ENCODE measurements at regions not wholly inside any gene's neighbourhood (a gene's known extent, or its start where the extent isn't known, plus 50 kb on each side); places are given as distances from the start of the nearest gene placed in this dataset.
"Not testable (repeated sequence)": the region's sequence is repeated elsewhere in the genome, so short reads cannot be mapped to it uniquely, and the experiment has no call there.

- no peak for DNase-seq
- no peak overlapping the region for H3K4me3 Mint-ChIP-seq
Measured at GRCh38 chrX:115357326-115358120, 68.0 kb downstream of the LUZP4 start.

GRCh38 chrX:115359508-115359907 lies 70.0 kb downstream of the LUZP4 start:
- H3K27ac Mint-ChIP-seq; H3K9me3 Mint-ChIP-seq; DNase-seq; H3K36me3 Mint-ChIP-seq (ENCODE audit: low read depth); H3K4me1 Mint-ChIP-seq; POLR2A ChIA-PET; H3K4me3 Mint-ChIP-seq; CTCF ChIA-PET; H3K27me3 Mint-ChIP-seq: not testable (repeated sequence)

More at GRCh38 chrX:115357326-115358120, 68.0 kb downstream of the LUZP4 start:
- Mint-ChIP-seq H3K36me3 (ENCODE audit: low read depth) (no peaks in the 10 kb centered on the region), H3K4me1 (no peaks in the 10 kb centered on the region), H3K27ac (no peak overlapping the region), H3K27me3 (no peaks in the 10 kb centered on the region), H3K9me3 (no peaks in the 10 kb centered on the region)
- ChIA-PET CTCF (no interaction called here), POLR2A (no interaction called here)

DNA sequence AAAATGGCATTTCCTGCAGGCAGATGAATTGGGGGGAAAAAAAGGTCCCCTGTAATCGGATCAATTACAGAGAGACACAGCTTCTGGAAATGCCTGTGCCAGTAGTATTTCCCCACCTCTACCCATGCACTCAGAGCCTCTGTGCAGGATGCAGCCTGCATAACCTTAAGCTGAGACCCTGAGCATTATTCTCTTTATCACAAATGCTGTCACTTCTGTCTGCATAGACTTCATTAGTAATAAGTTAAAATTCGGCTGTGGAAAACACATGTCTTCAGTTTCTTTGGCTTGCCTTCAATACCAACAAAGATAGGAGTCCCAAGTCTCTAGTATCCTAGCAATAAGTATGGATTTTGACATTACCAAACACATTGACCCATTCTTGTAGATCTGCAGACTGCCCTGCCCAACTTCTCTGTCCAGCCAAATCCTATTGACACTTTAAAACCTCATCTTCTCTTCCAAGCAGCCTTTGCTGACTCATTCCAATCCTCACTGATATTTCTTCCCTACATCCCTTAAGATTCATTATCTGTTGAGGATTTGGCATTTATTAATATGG lies 70.8 kb downstream of the LUZP4 start:
- no peak overlapping the region for H3K27ac Mint-ChIP-seq
- POLR2A ChIA-PET: no interaction called here
- H3K4me1 Mint-ChIP-seq: no peaks in the 10 kb centered on the region
- no peak for DNase-seq
- H3K4me3 Mint-ChIP-seq: no peak overlapping the region
- H3K9me3 Mint-ChIP-seq: no peaks in the 10 kb centered on the region
- H3K27me3 Mint-ChIP-seq: no peaks in the 10 kb centered on the region
- no peaks in the 10 kb centered on the region for H3K36me3 Mint-ChIP-seq (ENCODE audit: low read depth)
- CTCF ChIA-PET: no interaction called here

DNA sequence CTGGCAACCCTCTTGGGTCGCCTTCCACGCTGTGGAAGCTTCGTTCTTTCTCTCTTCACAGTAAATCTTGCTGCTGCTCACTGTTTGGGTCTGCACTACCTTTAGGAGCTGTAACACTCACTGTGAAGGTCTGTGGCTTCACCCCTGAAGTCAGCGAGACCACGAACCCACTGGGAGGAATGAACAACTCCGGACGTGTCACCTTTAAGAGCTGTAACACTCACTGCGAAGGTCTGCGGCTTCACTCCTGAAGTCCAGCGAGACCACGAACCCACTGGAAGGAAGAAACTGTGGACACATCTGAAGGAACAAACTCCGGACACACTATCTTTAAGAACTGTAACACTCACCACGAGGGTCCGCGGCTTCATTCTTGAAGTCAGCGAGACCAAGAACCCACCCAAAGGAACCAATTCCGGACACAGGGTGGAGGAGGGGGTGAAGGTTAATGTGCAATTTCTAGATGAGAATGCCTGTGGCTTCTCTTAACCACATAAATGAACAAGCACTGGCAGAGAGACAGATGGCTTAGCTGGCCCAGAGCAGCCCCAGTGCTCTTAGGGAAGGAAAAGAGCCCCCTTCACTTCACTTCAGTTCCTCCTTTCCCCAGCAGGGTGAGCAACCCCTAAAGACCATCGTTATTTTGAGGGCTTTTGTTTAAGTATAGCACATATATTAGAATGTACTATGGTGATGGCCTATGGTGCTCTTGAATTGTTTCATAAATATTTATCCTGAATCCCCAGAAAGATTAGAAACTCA lies 73.0 kb downstream of the LUZP4 start:
- H3K36me3 Mint-ChIP-seq (ENCODE audit: low read depth): no peaks in the 10 kb centered on the region
- H3K4me1 Mint-ChIP-seq: no peaks in the 10 kb centered on the region
- H3K27ac Mint-ChIP-seq: no peak overlapping the region
- POLR2A ChIA-PET: no interaction called here
- H3K9me3 Mint-ChIP-seq: no peaks in the 10 kb centered on the region
- no peaks in the 10 kb centered on the region for H3K27me3 Mint-ChIP-seq
- CTCF ChIA-PET: no interaction called here
- no peak for DNase-seq
- H3K4me3 Mint-ChIP-seq: no peak overlapping the region

- H3K27me3 Mint-ChIP-seq: no peaks in the 10 kb centered on the region
- CTCF ChIA-PET: no interaction called here
Measured at GRCh38 chrX:115363372-115363771, 73.9 kb downstream of the LUZP4 start.

DNA sequence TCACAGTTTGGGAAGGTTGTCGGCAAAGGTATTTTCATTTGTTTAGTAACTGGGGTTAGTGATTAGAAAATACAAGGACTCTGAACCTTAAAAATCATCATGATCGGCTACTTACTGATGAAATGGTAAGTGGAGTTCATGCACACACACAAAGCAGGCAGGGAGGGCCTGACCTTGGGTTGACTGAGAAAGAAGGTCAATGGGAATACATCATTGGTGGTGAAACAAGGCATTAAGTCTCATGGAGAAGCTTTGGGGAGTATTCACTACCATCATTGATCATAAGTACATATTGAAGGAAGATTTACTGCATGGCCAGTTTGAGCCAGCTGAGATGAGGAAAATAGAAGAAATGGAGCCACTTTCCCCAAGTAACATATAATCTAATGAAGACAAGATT lies 74.4 kb downstream of the LUZP4 start:
- no peak overlapping the region for H3K4me3 Mint-ChIP-seq
- no peaks in the 10 kb centered on the region for H3K9me3 Mint-ChIP-seq
- no peak for DNase-seq
- ChIA-PET POLR2A (interaction anchor here (0.7 kb wide), 1 partner anchor 1521 kb away, joined by 3 read pairs; no protein-coding TSS in a partner anchor), CTCF (no interaction called here)
- no peak overlapping the region for H3K27ac Mint-ChIP-seq
- H3K4me1 Mint-ChIP-seq: no peaks in the 10 kb centered on the region
- H3K36me3 Mint-ChIP-seq (ENCODE audit: low read depth): no peaks in the 10 kb centered on the region
- H3K27me3 Mint-ChIP-seq: no peaks in the 10 kb centered on the region

More at GRCh38 chrX:115363372-115363771, 73.9 kb downstream of the LUZP4 start:
- no peak for DNase-seq
- Mint-ChIP-seq H3K4me3 (no peak overlapping the region), H3K27ac (no peak overlapping the region), H3K9me3 (no peaks in the 10 kb centered on the region), H3K36me3 (ENCODE audit: low read depth) (no peaks in the 10 kb centered on the region), H3K4me1 (no peaks in the 10 kb centered on the region)
- POLR2A ChIA-PET: interaction anchor here (0.7 kb wide), 1 partner anchor 1520 kb away, joined by 3 read pairs; no protein-coding TSS in a partner anchor

DNA sequence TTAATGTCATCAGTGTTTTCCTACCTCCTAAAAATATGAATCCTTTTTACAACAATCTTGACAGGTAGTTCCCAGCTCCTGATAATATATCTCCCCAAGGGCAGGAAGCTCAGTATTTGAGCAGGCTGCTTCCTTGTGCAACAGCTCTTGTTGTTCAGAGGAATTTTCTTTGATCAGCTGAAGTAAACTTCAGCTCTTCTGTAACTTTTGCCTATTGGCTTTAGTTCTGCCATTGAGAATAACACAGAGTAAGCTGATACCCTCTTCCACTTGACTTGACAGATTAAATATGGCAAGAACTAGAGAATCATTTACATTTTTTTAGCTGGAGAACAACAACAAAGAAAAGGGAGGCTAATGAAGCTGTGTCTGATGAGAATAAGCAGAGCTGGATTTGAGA lies 75.2 kb downstream of the LUZP4 start:
- no peak for DNase-seq
- H3K4me3 Mint-ChIP-seq: no peak overlapping the region
- no peak overlapping the region for H3K27ac Mint-ChIP-seq
- ChIA-PET POLR2A (no interaction called here), CTCF (no interaction called here)
- H3K4me1 Mint-ChIP-seq: no peaks in the 10 kb centered on the region
- H3K36me3 Mint-ChIP-seq (ENCODE audit: low read depth): no peaks in the 10 kb centered on the region
- no peaks in the 10 kb centered on the region for H3K9me3 Mint-ChIP-seq
- H3K27me3 Mint-ChIP-seq: no peaks in the 10 kb centered on the region

GRCh38 chrX:115366535-115366934 lies 77.0 kb downstream of the LUZP4 start:
- Mint-ChIP-seq H3K4me3 (no peak overlapping the region), H3K9me3 (no peaks in the 10 kb centered on the region), H3K27ac (no peak overlapping the region), H3K27me3 (no peaks in the 10 kb centered on the region), H3K36me3 (ENCODE audit: low read depth) (no peaks in the 10 kb centered on the region), H3K4me1 (no peaks in the 10 kb centered on the region)
- ChIA-PET CTCF (no interaction called here), POLR2A (no interaction called here)
- DNase-seq: no peak

- ChIA-PET CTCF (no interaction called here), POLR2A (no interaction called here)
- Mint-ChIP-seq H3K27me3 (no peaks in the 10 kb centered on the region), H3K4me1 (no peaks in the 10 kb centered on the region), H3K27ac (no peak overlapping the region), H3K36me3 (ENCODE audit: low read depth) (no peaks in the 10 kb centered on the region), H3K9me3 (no peaks in the 10 kb centered on the region), H3K4me3 (no peak overlapping the region)
- DNase-seq: no peak
Measured at GRCh38 chrX:115367455-115367854, 77.9 kb downstream of the LUZP4 start.

DNA sequence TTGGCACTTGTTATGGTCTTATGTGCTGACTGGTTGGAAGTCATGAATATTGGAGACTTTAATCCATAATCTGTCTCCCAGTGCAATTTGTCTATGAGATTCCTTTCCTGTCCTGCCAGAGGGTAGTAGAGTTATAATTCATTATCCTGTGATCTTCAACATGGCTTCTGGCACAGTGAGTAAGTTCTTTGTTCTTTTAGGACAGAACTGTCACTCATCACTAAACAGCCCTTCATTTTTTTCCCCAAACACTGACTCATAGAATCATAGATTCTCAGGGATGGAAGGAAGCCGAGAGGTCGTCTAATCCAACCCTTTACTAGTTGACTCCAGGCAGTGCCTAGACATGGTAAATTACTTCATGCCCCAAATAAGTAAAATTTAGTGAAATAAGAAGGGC lies 78.4 kb downstream of the LUZP4 start:
- CTCF ChIA-PET: no interaction called here
- POLR2A ChIA-PET: no interaction called here
- no peak overlapping the region for H3K27ac Mint-ChIP-seq
- no peaks in the 10 kb centered on the region for H3K27me3 Mint-ChIP-seq
- no peak for DNase-seq
- no peaks in the 10 kb centered on the region for H3K4me1 Mint-ChIP-seq
- H3K4me3 Mint-ChIP-seq: no peak overlapping the region
- H3K36me3 Mint-ChIP-seq (ENCODE audit: low read depth): no peaks in the 10 kb centered on the region
- no peaks in the 10 kb centered on the region for H3K9me3 Mint-ChIP-seq

GRCh38 chrX:115368876-115369275 lies 79.4 kb downstream of the LUZP4 start:
- Mint-ChIP-seq H3K27ac (no peak overlapping the region), H3K9me3 (no peaks in the 10 kb centered on the region), H3K27me3 (no peaks in the 10 kb centered on the region), H3K36me3 (ENCODE audit: low read depth) (no peaks in the 10 kb centered on the region), H3K4me3 (no peak overlapping the region), H3K4me1 (no peaks in the 10 kb centered on the region)
- no peak for DNase-seq
- ChIA-PET CTCF (no interaction called here), POLR2A (no interaction called here)

DNA sequence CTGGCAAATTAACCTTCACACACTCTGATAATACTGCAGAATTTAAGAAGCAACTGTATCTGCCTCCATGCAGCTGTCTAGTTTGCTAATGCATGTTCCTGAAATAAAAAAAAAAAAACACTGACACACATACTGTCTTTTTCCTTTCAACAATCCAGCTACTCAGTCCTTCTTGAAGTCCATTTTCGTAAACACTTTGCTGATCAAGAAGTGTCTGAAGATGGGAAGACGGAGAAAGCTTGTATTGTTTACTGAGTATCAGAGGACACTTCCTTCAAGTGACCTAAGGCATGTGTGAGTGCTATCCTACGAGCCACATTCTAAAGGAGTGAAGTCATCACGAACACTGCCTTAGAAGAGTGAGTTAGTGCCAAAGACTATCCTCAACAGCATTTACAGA lies 82.6 kb downstream of the LUZP4 start:
- DNase-seq: no peak
- H3K9me3 Mint-ChIP-seq: no peaks in the 10 kb centered on the region
- no peaks in the 10 kb centered on the region for H3K27me3 Mint-ChIP-seq
- POLR2A ChIA-PET: no interaction called here
- H3K36me3 Mint-ChIP-seq (ENCODE audit: low read depth): no peaks in the 10 kb centered on the region
- H3K4me3 Mint-ChIP-seq: no peak overlapping the region
- H3K27ac Mint-ChIP-seq: no peak overlapping the region
- no peaks in the 10 kb centered on the region for H3K4me1 Mint-ChIP-seq
- CTCF ChIA-PET: no interaction called here

DNA sequence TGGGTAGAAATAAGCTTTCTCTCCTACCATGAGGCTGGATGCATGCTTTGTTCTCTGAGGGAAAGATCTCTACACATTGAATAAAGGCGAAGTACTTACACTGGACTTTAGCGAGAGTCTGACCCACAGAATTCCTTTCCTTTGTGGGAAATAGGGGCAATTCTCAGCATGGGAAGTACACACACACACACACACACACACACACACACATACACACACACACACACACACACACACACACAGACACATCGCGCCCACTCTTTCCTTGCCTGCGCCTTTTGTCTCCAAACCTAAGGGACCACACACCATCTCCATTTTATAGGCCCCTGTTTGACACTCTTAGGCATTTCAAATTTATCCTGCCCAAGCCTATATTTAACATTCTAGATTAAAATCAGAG lies 83.8 kb downstream of the LUZP4 start:
- Mint-ChIP-seq H3K27ac (no peak overlapping the region), H3K4me3 (no peak overlapping the region), H3K27me3 (no peaks in the 10 kb centered on the region), H3K36me3 (ENCODE audit: low read depth) (no peaks in the 10 kb centered on the region), H3K9me3 (no peaks in the 10 kb centered on the region), H3K4me1 (no peaks in the 10 kb centered on the region)
- no peak for DNase-seq
- ChIA-PET CTCF (no interaction called here), POLR2A (no interaction called here)

DNA sequence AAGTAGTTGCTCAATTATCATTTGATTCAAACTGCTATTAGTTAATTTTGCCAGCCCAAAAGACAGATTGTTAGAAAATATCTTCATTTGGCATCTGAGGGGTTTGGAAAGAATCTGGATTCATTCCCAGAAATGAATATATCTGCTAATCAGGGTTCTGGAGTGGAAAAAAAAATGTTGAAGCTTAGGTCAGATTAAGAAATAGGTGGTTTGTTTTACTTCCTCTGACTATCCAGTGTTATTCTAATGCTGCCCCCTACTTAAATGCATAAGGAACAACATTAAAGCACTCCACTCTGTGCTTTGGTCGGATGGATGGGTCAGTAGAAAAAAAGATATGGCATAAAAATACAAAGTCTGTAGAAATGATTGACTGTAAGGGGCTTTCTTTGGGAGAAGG lies 89.0 kb downstream of the LUZP4 start:
- CTCF ChIA-PET: no interaction called here
- Mint-ChIP-seq H3K4me3 (no peak overlapping the region), H3K27me3 (no peaks in the 10 kb centered on the region), H3K36me3 (ENCODE audit: low read depth) (no peaks in the 10 kb centered on the region), H3K9me3 (no peaks in the 10 kb centered on the region), H3K27ac (no peak overlapping the region), H3K4me1 (no peaks in the 10 kb centered on the region)
- DNase-seq: no peak
- POLR2A ChIA-PET: no interaction called here
